H9 (cell line): ENCODE measurements at regions not wholly inside any gene's neighbourhood (a gene's known extent, or its start where the extent isn't known, plus 50 kb on each side); places are given as distances from the start of the nearest gene placed in this dataset.
"Not testable (repeated sequence)": the region's sequence is repeated elsewhere in the genome, so short reads cannot be mapped to it uniquely, and the experiment has no call there.

Experiments
- DNase-seq: peaks from one replicate; pipeline ENCODE4 v3.0.0-alpha.2; 2017
- H2AFZ ChIP-seq: one replicate; pipeline ENCODE4 v1.6.1; 2013; ENCODE audit warnings: mild to moderate bottlenecking, low read length, control low read depth, moderate library complexity
- H2AK5ac ChIP-seq: 2 replicates; pipeline ENCODE4 v1.6.1; 2013; ENCODE audit warnings: low read length, control low read depth, mixed read lengths; ENCODE audit not compliant: insufficient read length
- H2BK120ac ChIP-seq: one replicate; pipeline ENCODE4 v1.6.1; 2013; ENCODE audit warnings: low read depth, mild to moderate bottlenecking, low read length, control low read depth, inconsistent platforms; ENCODE audit not compliant: poor library complexity, severe bottlenecking
- H2BK12ac ChIP-seq: 2 replicates; pipeline ENCODE4 v1.6.1; 2013; ENCODE audit warnings: low read length, control low read depth, mixed read lengths, low read depth; ENCODE audit not compliant: insufficient read length
- H2BK15ac ChIP-seq: 2 replicates; pipeline ENCODE4 v1.6.1; 2013; ENCODE audit warnings: low read depth, low read length, control low read depth
- H2BK20ac ChIP-seq: one replicate; pipeline ENCODE4 v1.6.1; 2013; ENCODE audit warnings: low read depth, mild to moderate bottlenecking, low read length, control low read depth, inconsistent platforms; ENCODE audit not compliant: poor library complexity, severe bottlenecking
- H2BK5ac ChIP-seq: 2 replicates; pipeline ENCODE4 v1.6.1; 2013; ENCODE audit warnings: low read length, control low read depth, mixed read lengths; ENCODE audit not compliant: insufficient read length
- H3K14ac ChIP-seq: 2 replicates; pipeline ENCODE4 v1.6.1; 2013; ENCODE audit warnings: low read length, control low read depth; ENCODE audit not compliant: insufficient read depth
- H3K18ac ChIP-seq: 2 replicates; pipeline ENCODE4 v1.6.1; 2013; ENCODE audit warnings: low read depth, mild to moderate bottlenecking, mixed read lengths, low read length, control low read depth; ENCODE audit not compliant: insufficient read length
- H3K23ac ChIP-seq: 2 replicates; pipeline ENCODE4 v1.6.1; 2013; ENCODE audit warnings: low read length, control low read depth, mixed read lengths, low read depth; ENCODE audit not compliant: insufficient read length
- H3K23me2 ChIP-seq: 2 replicates; pipeline ENCODE4 v1.6.1; 2013; ENCODE audit warnings: low read depth, mild to moderate bottlenecking, mixed read lengths, low read length, control low read depth; ENCODE audit not compliant: insufficient read length, poor library complexity, severe bottlenecking
- H3K27ac ChIP-seq: 2 replicates; pipeline ENCODE4 v1.5.1; 2013; ENCODE audit warnings: low read length, control low read depth, mixed read lengths, low read depth; ENCODE audit not compliant: insufficient read length
- H3K27me3 ChIP-seq: 2 replicates; pipeline ENCODE4 v1.6.1; 2013; ENCODE audit warnings: low read length, control low read depth, inconsistent platforms; ENCODE audit not compliant: insufficient read depth
- H3K4ac ChIP-seq: 2 replicates; pipeline ENCODE4 v1.6.1; 2013; ENCODE audit warnings: low read depth, mild to moderate bottlenecking, control low read depth, inconsistent platforms, low read length, moderate library complexity
- H3K4me1 ChIP-seq: 2 replicates; pipeline ENCODE4 v1.6.1; 2013; ENCODE audit warnings: low read length, control low read depth, inconsistent platforms; ENCODE audit not compliant: insufficient read depth
- H3K4me2 ChIP-seq: 2 replicates; pipeline ENCODE4 v1.6.1; 2013; ENCODE audit warnings: low read length, control low read depth, mixed read lengths; ENCODE audit not compliant: insufficient read length, insufficient read depth
- H3K56ac ChIP-seq: 2 replicates; pipeline ENCODE4 v1.6.1; 2013; ENCODE audit warnings: low read depth, mild to moderate bottlenecking, mixed read lengths, low read length, control low read depth; ENCODE audit not compliant: insufficient read length
- H3K79me1 ChIP-seq: 2 replicates; pipeline ENCODE4 v1.6.1; 2013; ENCODE audit warnings: low read depth, mild to moderate bottlenecking, moderate library complexity, low read length, control low read depth, inconsistent platforms; ENCODE audit not compliant: insufficient read depth, poor library complexity, severe bottlenecking
- H3K79me2 ChIP-seq: 2 replicates; pipeline ENCODE4 v1.6.1; 2013; ENCODE audit warnings: low read length, control low read depth, inconsistent platforms; ENCODE audit not compliant: insufficient read depth
- H3K9ac ChIP-seq: 2 replicates; pipeline ENCODE4 v1.6.1; 2013; ENCODE audit warnings: low read length, control low read depth, mixed read lengths; ENCODE audit not compliant: insufficient read length; ENCODE audit errors: extremely low read depth
- H3K9me3 ChIP-seq: one replicate; pipeline ENCODE4 v1.6.1; 2013; ENCODE audit warnings: low read depth, low read length, inconsistent platforms; ENCODE audit not compliant: control insufficient read depth
- H3T11ph ChIP-seq: one replicate; pipeline ENCODE4 v1.6.1; 2013; ENCODE audit warnings: mild to moderate bottlenecking, low read length, control low read depth, inconsistent platforms
- H4K20me1 ChIP-seq: one replicate; pipeline ENCODE4 v1.6.1; 2013; ENCODE audit not compliant: control insufficient read depth, insufficient read length, insufficient read depth
- H4K5ac ChIP-seq: 2 replicates; pipeline ENCODE4 v1.6.1; 2013; ENCODE audit warnings: low read depth, mild to moderate bottlenecking, mixed read lengths, low read length, control low read depth; ENCODE audit not compliant: insufficient read length
- H4K8ac ChIP-seq: replicated peaks from 2 replicates; pipeline ENCODE4 v1.6.1; 2013; ENCODE audit warnings: low read length, control low read depth, mixed read lengths, low read depth; ENCODE audit not compliant: insufficient read length
- H4K91ac ChIP-seq: 2 replicates; pipeline ENCODE4 v1.6.1; 2013; ENCODE audit warnings: low read depth, mild to moderate bottlenecking, moderate library complexity, mixed read lengths, low read length, control low read depth; ENCODE audit not compliant: insufficient read length
- H3K27ac Mint-ChIP-seq, 3 experiments: 2 replicates in 2 of 3; 3 replicates in 1 of 3; pipeline ENCODE4 v1.8.0; 2020 to 2021; ENCODE audit warnings: mixed read lengths in 3 of 3, mild to moderate bottlenecking in 1 of 3, moderate library complexity in 1 of 3
- H3K27me3 Mint-ChIP-seq: 2 replicates; pipeline ENCODE4 v1.8.0; 2021; ENCODE audit warnings: low read depth, mild to moderate bottlenecking, moderate library complexity, mixed read lengths
- H3K36me3 Mint-ChIP-seq, 3 experiments: 2 replicates in 2 of 3; 3 replicates in 1 of 3; pipeline ENCODE4 v1.8.0; 2020 to 2021; ENCODE audit warnings: low read depth in 3 of 3, mixed read lengths in 3 of 3; ENCODE audit not compliant: insufficient read depth in 1 of 3
- H3K4me1 Mint-ChIP-seq, 2 experiments: 2 replicates each; pipeline ENCODE4 v1.8.0; 2020; ENCODE audit warnings: mixed read lengths in 2 of 2
- H3K4me3 Mint-ChIP-seq, 2 experiments: 2 replicates in 1 of 2; 3 replicates in 1 of 2; pipeline ENCODE4 v1.8.0; 2020 to 2021; ENCODE audit warnings: mild to moderate bottlenecking in 2 of 2, mixed read lengths in 2 of 2, moderate library complexity in 1 of 2
- H3K9me3 Mint-ChIP-seq, 2 experiments: 2 replicates in 1 of 2; 3 replicates in 1 of 2; pipeline ENCODE4 v1.8.0; 2020; ENCODE audit warnings: mild to moderate bottlenecking in 2 of 2, mixed read lengths in 2 of 2, moderate library complexity in 1 of 2
- CTCF ChIP-seq: fragments of 200-600 bp; sonication (generic); conservative IDR thresholded peaks from 3 replicates; pipeline ENCODE4 v1.8.0; 2021; ENCODE audit warnings: antibody characterized with exemption, mild to moderate bottlenecking
- WGBS: extraction: QIAGEN DNeasy Blood & Tissue Kit; methylation state at CpG from one replicate; pipeline ENCODE4 v1.1.7; 2013; ENCODE audit warnings: missing lambda C conversion rate, low lambda C conversion rate, mixed read lengths; ENCODE audit not compliant: insufficient read length; ENCODE audit errors: extremely low coverage; 5-methylcytosine and 5-hydroxymethylcytosine counted together

DNA sequence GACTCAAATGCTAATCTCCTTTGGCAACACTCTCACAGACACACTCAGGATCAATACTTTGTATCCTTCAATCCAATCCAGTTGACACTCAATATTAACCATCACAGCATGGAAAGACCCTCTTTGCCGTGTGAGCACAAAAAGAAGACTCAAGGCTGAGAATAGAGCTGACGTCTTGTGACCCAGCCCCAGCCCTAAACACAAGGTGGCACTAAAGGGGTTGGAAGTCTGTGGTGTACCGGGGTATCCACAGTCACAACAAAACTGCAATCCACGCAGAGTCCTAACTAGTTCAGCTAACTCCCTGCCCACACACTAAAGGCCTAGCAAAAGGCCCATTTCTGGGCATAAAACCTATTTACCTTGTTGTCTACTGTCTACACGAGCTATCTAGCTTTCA lies 200.1 kb downstream of the ACTR3B start:
- H2AFZ ChIP-seq: no peak overlapping the region
- no peaks in the 10 kb centered on the region; the same call in 1 of the 2 replicates for H3K4me1 ChIP-seq
- H2BK12ac ChIP-seq: no peak overlapping the region
- H3K14ac ChIP-seq: no peak overlapping the region
- no peak overlapping the region for H3K4ac ChIP-seq
- H3K79me2 ChIP-seq: no peaks in the 10 kb centered on the region
- H4K91ac ChIP-seq: no peak overlapping the region
- no peak overlapping the region for H4K5ac ChIP-seq
- Mint-ChIP-seq H3K36me3 (peaks cover 6 to 19% (median 8%) of the 10 kb centered on the region in 3 experiments; a peak in 6 of 7 replicates), H3K9me3 (peaks cover 14% of the 10 kb centered on the region in 2 experiments), H3K4me1 (peaks cover 15 to 19% of the 10 kb centered on the region in 2 experiments), H3K27ac (no peak overlapping the region), H3K4me3 (no peak overlapping the region), H3K27me3 (no peaks in the 10 kb centered on the region)
- DNase-seq: peak; percentile 57
- no peak overlapping the region for H2BK15ac ChIP-seq
- no peak overlapping the region for H2AK5ac ChIP-seq
- no peak overlapping the region for H3K9ac ChIP-seq
- H3K9me3 ChIP-seq: no peaks in the 10 kb centered on the region
- no peaks in the 10 kb centered on the region for H3K27me3 ChIP-seq
- H3K27ac ChIP-seq: no peak overlapping the region
- no peak overlapping the region for H3T11ph ChIP-seq
- no CpG with 5 or more reads among the region's 5 CpGs for WGBS
- no peaks in the 10 kb centered on the region for H4K20me1 ChIP-seq
- no peak overlapping the region for H2BK5ac ChIP-seq
- no peak overlapping the region for H2BK20ac ChIP-seq
- no peak overlapping the region for H3K4me2 ChIP-seq
- H3K18ac ChIP-seq: no peak overlapping the region
- no peak overlapping the region for H4K8ac ChIP-seq
- H2BK120ac ChIP-seq: no peak overlapping the region
- no peaks in the 10 kb centered on the region for H3K79me1 ChIP-seq
- no peak overlapping the region for H3K56ac ChIP-seq
- peak; percentile 64 for TF ChIP-seq CTCF
- no peaks in the 10 kb centered on the region for H3K23me2 ChIP-seq
- H3K23ac ChIP-seq: no peak overlapping the region

GRCh38 chr7:152961796-152962195 lies 202.2 kb downstream of the ACTR3B start:
- WGBS: no CpG with 5 or more reads among the region's 2 CpGs

More at GRCh38 chr7:152961796-152962195, 202.2 kb downstream of the ACTR3B start:
- H4K8ac ChIP-seq, H3T11ph ChIP-seq, H4K91ac ChIP-seq, H3K27ac ChIP-seq, H3K23me2 ChIP-seq, H3K27me3 Mint-ChIP-seq, H2BK12ac ChIP-seq, H3K4ac ChIP-seq, H3K4me3 Mint-ChIP-seq, H3K4me1 ChIP-seq, H2BK5ac ChIP-seq, H2BK20ac ChIP-seq, H2AK5ac ChIP-seq, H3K79me2 ChIP-seq, H2BK15ac ChIP-seq, H2BK120ac ChIP-seq, H3K27me3 ChIP-seq, H3K18ac ChIP-seq, H4K5ac ChIP-seq, H4K20me1 ChIP-seq, DNase-seq, H3K23ac ChIP-seq, H3K56ac ChIP-seq, H3K14ac ChIP-seq, H3K9me3 ChIP-seq, H3K9ac ChIP-seq, H3K79me1 ChIP-seq, H3K4me2 ChIP-seq, H3K27ac Mint-ChIP-seq, H2AFZ ChIP-seq: not testable (repeated sequence)
- H3K36me3 Mint-ChIP-seq: peaks cover 8 to 25% (median 9%) of the 10 kb centered on the region in 3 experiments
- H3K9me3 Mint-ChIP-seq: peaks cover 15 to 20% of the 10 kb centered on the region in 2 experiments
- H3K4me1 Mint-ChIP-seq: peaks cover 15 to 25% of the 10 kb centered on the region in 2 experiments
